GM12872 (cell line): ENCODE measurements at regions not wholly inside any gene's neighbourhood (a gene's known extent, or its start where the extent isn't known, plus 50 kb on each side); places are given as distances from the start of the nearest gene placed in this dataset.

Source experiments
- CTCF ChIP-seq: IDR thresholded peaks from 3 replicates; pipeline ENCODE4 v1.5.1; 2011; ENCODE audit warnings: low read depth, mild to moderate bottlenecking, low read length, moderate library complexity; ENCODE audit not compliant: insufficient read depth

- no peak for TF ChIP-seq CTCF
These were observed 260.7 kb downstream of the MN1 start for GRCh38 chr22:27540656-27541396.

- TF ChIP-seq CTCF = no peak
These were observed 259.7 kb downstream of the MN1 start for GRCh38 chr22:27541836-27542235.

- no peak for TF ChIP-seq CTCF
These were observed 259.0 kb downstream of the MN1 start for GRCh38 chr22:27542602-27543001.

GRCh38 chr22:27543460-27543859, 258.1 kb downstream of the MN1 start:
- no peak for TF ChIP-seq CTCF

GRCh38 chr22:27545085-27545484, 256.5 kb downstream of the MN1 start:
- TF ChIP-seq CTCF = no peak

GRCh38 chr22:27546157-27546935, 255.2 kb downstream of the MN1 start:
- no peak for TF ChIP-seq CTCF

GRCh38 chr22:27551402-27551801, 250.2 kb downstream of the MN1 start:
- TF ChIP-seq CTCF = no peak
